ENCODE measurements at regions not wholly inside any gene's neighbourhood (a gene's known extent, or its start where the extent isn't known, plus 50 kb on each side); places are given as distances from the start of the nearest gene placed in this dataset.

GRCh38 chr7:41333511-41333910 is 369.4 kb downstream of the INHBA start:
- TF ChIP-seq, protein P1, sequence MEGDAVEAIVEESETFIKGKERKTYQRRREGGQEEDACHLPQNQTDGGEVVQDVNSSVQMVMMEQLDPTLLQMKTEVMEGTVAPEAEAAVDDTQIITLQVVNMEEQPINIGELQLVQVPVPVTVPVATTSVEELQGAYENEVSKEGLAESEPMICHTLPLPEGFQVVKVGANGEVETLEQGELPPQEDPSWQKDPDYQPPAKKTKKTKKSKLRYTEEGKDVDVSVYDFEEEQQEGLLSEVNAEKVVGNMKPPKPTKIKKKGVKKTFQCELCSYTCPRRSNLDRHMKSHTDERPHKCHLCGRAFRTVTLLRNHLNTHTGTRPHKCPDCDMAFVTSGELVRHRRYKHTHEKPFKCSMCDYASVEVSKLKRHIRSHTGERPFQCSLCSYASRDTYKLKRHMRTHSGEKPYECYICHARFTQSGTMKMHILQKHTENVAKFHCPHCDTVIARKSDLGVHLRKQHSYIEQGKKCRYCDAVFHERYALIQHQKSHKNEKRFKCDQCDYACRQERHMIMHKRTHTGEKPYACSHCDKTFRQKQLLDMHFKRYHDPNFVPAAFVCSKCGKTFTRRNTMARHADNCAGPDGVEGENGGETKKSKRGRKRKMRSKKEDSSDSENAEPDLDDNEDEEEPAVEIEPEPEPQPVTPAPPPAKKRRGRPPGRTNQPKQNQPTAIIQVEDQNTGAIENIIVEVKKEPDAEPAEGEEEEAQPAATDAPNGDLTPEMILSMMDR (IDR thresholded peaks at IDR 0.05), result no peak
- TF ChIP-seq POLR2A (IDR thresholded peaks at IDR 0.05), result no peak

Measured in suprapubic skin (tissue), 3 donors.